GM18502 (cell line): ENCODE measurements at regions not wholly inside any gene's neighbourhood (a gene's known extent, or its start where the extent isn't known, plus 50 kb on each side); places are given as distances from the start of the nearest gene placed in this dataset.
"Not testable (repeated sequence)": the region's sequence is repeated elsewhere in the genome, so short reads cannot be mapped to it uniquely, and the experiment has no call there.

Experiments used
- ATAC-seq: cut with Tn5 transposase; IDR thresholded peaks from one replicate; pipeline ENCODE4 v1.9.1; 2021; ENCODE audit warnings: mild to moderate bottlenecking; ENCODE audit not compliant: unreplicated experiment, poor library complexity

DNA sequence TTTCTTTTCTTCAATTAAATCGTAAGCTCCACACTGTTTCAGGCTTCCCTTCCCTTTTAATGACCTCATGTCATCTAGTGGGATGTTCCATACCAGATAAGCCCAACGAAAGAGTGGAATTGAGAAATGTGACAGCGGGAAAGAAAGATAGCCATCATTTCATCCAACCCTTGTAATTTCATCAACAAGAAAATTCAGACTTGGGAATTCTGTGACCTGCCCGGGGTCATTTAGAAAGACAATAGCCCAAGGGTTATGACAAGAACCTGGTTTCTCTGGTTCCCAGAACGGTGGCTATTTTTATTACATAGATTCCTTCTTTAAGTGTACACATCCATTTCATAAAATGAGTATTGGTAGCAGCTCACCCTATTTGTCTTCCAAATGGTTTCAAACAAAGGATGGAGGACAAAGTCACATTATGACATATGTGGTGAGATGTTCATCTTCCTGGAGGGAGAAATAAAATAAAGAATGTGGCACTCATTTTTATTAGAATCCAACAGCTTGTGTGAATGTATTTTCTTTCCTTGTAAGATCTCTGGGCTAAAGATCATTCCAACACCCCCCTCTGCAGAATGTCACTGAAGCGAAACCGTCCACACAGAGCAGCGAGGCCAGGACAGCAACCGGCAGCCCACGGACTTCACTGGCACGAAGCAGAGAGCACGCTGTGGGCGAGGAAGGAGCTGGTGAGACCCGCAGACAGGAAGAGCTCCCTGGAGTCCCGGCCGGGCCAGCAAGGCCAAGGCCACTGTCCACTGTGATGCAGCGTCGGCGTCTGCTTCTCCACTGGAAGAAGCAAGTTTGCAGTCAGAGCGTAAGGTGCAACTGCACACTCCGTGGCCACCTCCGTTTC is 199.9 kb downstream of the KLF6 start:
- ATAC-seq, result no peak

DNA sequence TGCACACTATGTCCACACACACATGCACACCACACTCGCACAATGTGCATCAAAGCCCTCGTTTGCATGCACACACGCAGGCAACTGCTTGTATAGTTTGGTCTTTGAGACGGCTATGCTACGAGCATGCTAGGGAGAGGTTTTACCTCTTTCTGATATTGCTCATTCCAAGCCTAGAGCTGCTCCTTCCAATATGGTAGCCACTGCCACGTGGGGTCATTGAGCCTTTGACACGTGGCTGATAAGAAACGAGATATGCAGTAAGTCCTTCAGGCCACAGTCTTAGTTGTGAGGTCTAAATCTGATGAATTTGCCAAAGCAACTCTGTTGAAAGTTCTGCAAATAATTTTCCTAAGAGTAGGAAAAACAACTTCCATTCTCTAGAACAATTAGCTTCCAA is 204.4 kb downstream of the KLF6 start:
- no peak for ATAC-seq

DNA sequence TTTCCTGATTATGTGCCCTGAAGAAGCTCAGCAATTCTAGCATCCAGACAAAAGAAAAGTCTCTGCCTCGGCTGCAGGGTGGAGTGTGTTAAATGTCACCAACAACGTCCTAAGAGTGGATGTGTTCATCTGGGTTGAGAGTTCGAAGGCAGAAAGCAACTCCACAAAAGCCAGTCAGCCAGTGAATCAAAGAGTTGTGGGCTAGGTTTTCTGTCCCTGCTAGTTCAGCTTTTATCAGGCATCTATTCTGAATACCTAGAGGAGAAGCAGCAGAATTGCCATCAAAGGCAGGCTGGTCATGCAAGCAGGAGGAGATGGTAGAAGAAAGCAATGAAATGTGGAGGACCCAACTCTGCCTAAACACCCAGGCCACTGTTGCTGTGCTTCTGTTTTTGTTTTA is 205.2 kb downstream of the KLF6 start:
- ATAC-seq, result no peak

GRCh38 chr10:3578682-3579081 is 206.3 kb downstream of the KLF6 start:
- ATAC-seq, result no peak

- no peak for ATAC-seq
These were observed 206.8 kb downstream of the KLF6 start for GRCh38 chr10:3578159-3578558.

GRCh38 chr10:3574451-3574850 is 210.6 kb downstream of the KLF6 start:
- ATAC-seq, result no peak

GRCh38 chr10:3573498-3573897 is 211.5 kb downstream of the KLF6 start:
- no peak for ATAC-seq

GRCh38 chr10:3571310-3571825 is 213.6 kb downstream of the KLF6 start:
- ATAC-seq, result no peak

DNA sequence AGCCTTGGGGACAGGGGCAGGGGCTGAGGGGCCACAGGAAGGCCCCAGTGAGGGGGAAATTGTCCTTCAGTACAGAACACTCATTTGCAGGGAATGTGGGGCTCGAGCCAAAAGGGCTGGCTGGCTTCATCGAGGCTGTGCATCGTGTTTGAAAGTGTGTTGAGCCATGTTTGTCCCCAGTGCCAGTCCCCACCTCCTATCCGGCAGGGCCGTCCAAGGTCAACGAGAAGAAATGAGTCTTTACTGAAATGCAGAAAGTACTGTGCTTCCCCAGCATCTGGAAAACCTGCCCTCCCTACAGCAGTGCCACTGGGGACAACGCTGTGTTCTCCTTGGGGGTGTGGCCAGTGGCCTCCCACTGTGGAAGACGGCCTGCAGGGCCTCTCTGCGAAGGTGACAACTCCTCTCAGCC is 214.1 kb downstream of the KLF6 start:
- no peak for ATAC-seq

- no peak for ATAC-seq
These were observed 214.8 kb downstream of the KLF6 start for GRCh38 chr10:3570131-3570729.

DNA sequence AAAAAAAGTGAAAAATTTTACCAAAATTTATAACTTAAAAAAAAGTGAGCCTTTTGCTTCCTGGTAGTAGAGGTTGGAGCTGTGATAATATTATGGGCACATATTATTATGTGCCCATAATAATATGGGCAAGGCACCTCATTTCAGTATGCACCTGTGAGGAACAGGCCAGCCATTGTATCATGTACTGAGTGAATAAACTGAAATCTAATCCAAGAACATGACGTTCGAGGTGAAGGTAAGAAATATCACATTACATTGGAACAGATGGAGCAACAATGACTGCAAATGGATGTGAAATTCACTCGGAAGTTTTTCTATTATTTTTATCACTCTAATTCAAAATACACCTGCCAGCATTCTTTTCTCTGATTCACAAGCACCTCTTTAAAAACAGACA is 216.0 kb downstream of the KLF6 start:
- no peak for ATAC-seq

GRCh38 chr10:3568392-3568791 is 216.6 kb downstream of the KLF6 start:
- no peak for ATAC-seq

DNA sequence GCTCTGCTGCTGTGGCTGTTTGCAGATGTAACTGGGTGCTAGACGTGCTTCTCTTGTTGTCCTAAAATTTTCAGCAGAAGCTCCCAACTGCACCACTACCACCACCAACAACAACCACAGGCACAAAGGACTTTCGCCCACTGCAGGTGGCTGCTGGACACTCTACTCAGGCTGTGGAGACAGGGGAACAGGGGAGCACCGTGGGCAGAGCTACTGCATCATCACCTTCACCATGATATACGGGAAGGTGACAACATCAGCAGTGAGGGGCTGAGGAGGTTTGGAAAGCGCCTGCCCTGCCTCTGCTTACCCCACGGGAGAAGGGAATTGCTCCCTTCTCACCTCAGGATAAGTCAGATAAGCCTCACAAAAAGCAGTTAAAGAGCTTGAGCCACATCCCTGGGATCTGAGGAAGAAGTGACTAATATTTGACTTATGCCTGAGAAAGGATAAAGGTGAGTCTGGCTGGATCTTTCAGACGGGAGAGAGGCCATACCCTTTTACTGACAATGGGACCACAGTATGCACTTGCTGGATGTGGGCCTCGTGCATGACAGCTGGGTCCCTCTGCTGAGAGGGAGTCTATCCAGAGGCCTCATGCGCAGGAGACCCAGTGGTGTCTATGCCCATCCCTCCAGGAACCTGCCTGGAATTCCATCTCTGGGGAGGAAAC is 217.6 kb downstream of the KLF6 start:
- ATAC-seq, result no peak

DNA sequence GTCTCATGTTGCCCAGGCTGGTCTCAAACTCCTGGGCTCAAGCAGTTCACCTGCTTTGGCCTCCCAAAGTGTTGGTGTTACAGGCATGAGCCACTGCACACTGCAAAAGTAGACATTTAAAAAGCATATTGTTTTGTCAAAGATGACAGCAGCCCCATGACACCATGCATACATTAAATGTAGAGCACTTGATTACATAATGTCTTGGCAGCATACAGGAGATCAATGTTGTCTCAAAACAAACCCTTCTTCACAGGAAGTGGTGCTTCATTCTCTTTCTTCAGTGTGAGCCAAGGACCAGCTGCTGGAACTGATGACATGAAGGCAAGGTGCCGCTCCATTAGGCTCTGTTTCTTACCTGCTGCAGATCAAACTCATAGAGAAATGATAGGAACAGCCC is 218.4 kb downstream of the KLF6 start:
- ATAC-seq, result no peak

GRCh38 chr10:3564346-3565002 is 220.5 kb downstream of the KLF6 start:
- no peak for ATAC-seq

DNA sequence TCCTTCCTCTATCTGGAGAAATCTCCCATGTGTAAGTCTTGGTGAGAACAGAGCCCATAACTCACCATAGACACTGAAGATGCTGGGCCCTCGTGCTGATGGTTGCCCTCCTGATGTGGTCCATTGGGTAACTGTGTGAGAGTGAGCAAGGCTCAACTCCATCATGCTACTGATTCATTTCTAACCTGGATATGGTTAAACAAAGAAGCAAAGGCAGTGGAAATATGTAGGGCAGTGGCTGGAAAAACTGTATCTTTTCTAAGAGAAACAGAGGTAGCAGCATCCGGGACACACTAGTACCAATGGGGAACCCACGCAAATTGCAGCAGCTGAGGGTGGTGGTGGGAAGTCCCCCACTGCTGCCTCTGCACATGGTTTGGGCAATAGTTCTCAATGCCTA is 221.7 kb downstream of the KLF6 start:
- ATAC-seq, result no peak

DNA sequence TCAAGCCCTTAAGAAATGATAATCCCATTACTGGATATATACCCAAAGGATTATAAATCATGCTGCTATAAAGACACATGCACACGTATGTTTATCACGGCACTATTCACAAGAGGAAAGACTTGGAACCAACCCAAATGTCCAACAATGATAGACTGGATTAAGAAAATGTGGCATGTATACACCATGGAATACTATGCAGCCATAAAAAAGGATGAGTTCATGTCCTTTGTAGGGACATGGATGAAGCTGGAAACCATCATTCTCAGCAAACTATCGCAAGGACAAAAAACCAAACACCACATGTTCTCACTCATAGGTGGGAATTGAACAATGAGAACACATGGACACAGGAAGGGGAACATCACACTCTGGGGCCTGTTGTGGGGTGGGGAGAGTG is 224.4 kb downstream of the KLF6 start:
- ATAC-seq, result not testable (repeated sequence)

GRCh38 chr10:3559527-3559926 is 225.5 kb downstream of the KLF6 start:
- ATAC-seq, result no peak

DNA sequence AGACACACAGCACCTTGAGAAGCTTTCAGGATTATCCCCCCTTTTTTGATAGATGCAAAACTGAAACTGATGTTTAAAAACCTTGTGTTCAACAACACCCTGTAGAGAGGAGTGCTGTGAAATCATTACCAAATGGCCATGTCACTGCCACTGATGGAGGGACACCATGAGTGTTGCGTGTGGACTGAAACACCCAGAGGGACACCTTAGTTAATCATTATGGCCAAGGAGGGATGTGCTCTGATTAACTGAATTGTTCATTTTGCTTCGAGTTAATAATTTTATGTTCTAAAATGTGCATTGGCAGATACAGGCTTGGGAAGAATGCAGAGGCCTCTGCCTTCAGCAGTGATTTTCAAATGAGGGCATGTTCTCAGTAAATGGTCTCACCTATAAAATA is 226.0 kb downstream of the KLF6 start:
- no peak for ATAC-seq

DNA sequence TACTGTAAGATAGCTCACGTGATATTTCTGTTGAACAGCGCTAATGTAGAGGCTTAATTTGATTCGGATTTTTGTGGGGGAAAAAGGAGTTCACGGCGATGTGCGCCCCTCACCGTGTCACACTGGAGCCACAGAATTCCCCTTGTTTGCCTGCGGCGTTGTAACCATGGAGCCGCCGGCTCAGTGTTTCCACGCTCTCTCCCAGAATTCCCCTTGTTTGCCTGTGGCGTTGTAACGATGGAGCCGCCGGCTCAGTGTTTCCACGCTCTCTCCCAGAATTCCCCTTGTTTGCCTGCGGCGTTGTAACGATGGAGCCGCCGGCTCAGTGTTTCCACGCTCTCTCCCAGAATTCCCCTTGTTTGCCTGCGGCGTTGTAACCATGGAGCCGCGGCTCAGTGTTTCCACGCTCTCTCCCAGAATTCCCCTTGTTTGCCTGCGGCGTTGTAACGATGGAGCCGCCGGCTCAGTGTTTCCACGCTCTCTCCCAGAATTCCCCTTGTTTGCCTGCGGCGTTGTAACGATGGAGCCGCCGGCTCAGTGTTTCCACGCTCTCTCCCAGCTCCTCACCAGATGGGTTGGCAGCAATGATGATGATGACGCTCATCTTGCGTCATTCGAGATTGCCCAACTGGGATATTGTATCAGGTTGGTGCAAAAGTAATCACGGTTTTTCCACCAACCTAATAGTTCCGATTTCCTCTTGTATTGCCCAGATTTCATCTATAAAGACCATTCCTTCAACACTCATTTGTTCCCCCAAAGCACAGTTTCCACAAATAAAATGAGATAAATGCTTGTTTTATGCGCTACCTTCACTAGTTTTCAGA is 228.6 kb downstream of the KLF6 start:
- ATAC-seq, result not testable (repeated sequence)
